ENCODE measurements at regions not wholly inside any gene's neighbourhood (a gene's known extent, or its start where the extent isn't known, plus 50 kb on each side); places are given as distances from the start of the nearest gene placed in this dataset.

GRCh38 chr14:39641224-39641623, 209.0 kb upstream of the FBXO33 start:
- Histone ChIP-seq H3K36me3 (ENCODE audit: insufficient read depth) (no peaks in the 10 kb centered on the region), H2AFZ (no peak overlapping the region), H3K27ac (ENCODE audit: low read depth) (no peak overlapping the region), H3K4me3 (no peak overlapping the region), H3K4me1 (ENCODE audit: insufficient read depth) (no peaks in the 10 kb centered on the region), H3K9me2 (ENCODE audit: insufficient read depth) (no peaks in the 10 kb centered on the region), H3F3A (replicated peaks; ENCODE audit: low read depth) (no peaks in the 10 kb centered on the region), H3K79me2 (replicated peaks; ENCODE audit: insufficient read depth) (no peaks in the 10 kb centered on the region), H3K27me3 (ENCODE audit: insufficient read depth) (no peaks in the 10 kb centered on the region), H3K4me2 (no peak overlapping the region), H4K20me1 (replicated peaks; ENCODE audit: insufficient read depth) (no peaks in the 10 kb centered on the region)
- H3K27me3 Mint-ChIP-seq (ENCODE audit: insufficient read depth, low read depth, poor library complexity): no peaks in the 10 kb centered on the region
- TF ChIP-seq ETS1 (IDR thresholded peaks at IDR 0.05) (no peak), REST (IDR thresholded peaks at IDR 0.05; ENCODE audit: unreplicated experiment) (no peak), CTCF (conservative IDR thresholded peaks at IDR 0.05; ENCODE audit: low read depth in 2 of 2) (no peak), ZNF114 (CRISPR knock-in tag; IDR thresholded peaks at IDR 0.05) (no peak), JUNB (IDR thresholded peaks at IDR 0.05; ENCODE audit: unreplicated experiment) (no peak), EZH2 (IDR thresholded peaks at IDR 0.05; ENCODE audit: low read depth, unreplicated experiment) (no peak), CREB1 (CRISPR knock-in tag; IDR thresholded peaks at IDR 0.05; ENCODE audit: low read depth) (no peak), NANOG (IDR thresholded peaks at IDR 0.05; ENCODE audit: borderline replicate concordance) (no peak), ZNF331 (CRISPR knock-in tag; IDR thresholded peaks at IDR 0.05; ENCODE audit: low read depth) (no peak), ZNF462 (CRISPR knock-in tag; IDR thresholded peaks at IDR 0.05) (no peak), POLR2AphosphoS5 (IDR thresholded peaks at IDR 0.05; ENCODE audit: low read depth) (no peak), EZH2phosphoT487 (IDR thresholded peaks at IDR 0.05; ENCODE audit: unreplicated experiment) (no peak), STAT1 (IDR thresholded peaks at IDR 0.05; ENCODE audit: unreplicated experiment) (no peak)
- no peak overlapping the region for H3K4me3 Mint-ChIP-seq
- peaks cover 15% of the 10 kb centered on the region for H3K36me3 Mint-ChIP-seq (ENCODE audit: low read depth)
- no peak overlapping the region for H3K27ac Mint-ChIP-seq
- H3K9me3 Mint-ChIP-seq: peaks cover 17% of the 10 kb centered on the region
- no peak for ATAC-seq
- H3K4me1 Mint-ChIP-seq: no peaks in the 10 kb centered on the region
- DNase-seq (ENCODE audit: low spot score): no peak

All from GM23338 (cell line).